Sigmoid colon (tissue), 6 donors: ENCODE measurements at regions not wholly inside any gene's neighbourhood (a gene's known extent, or its start where the extent isn't known, plus 50 kb on each side); places are given as distances from the start of the nearest gene placed in this dataset.

Experiments
- DNase-seq: peaks from one replicate; pipeline ENCODE4 v3.0.0-alpha.2; 2019
- H3K27ac ChIP-seq, 4 donors: fragments of 200-600 bp; sonication (generic); one replicate each; pipeline ENCODE4 v1.5.1; 2016 to 2019; ENCODE audit warnings: mild to moderate bottlenecking in 1 of 4
- H3K27me3 ChIP-seq, 3 donors: fragments of 200-600 bp; sonication (generic); one replicate each; pipeline ENCODE4 v1.5.1; 2019; ENCODE audit warnings: mild to moderate bottlenecking in 1 of 3
- H3K36me3 ChIP-seq, 4 donors: fragments of 200-600 bp; sonication (generic); one replicate each; pipeline ENCODE4 v1.5.1; 2016 to 2019
- H3K4me1 ChIP-seq, 4 donors: fragments of 200-600 bp; sonication (generic); one replicate each; pipeline ENCODE4 v1.5.1; 2017 to 2019
- H3K4me3 ChIP-seq, 4 donors: fragments of 200-600 bp; sonication (generic); one replicate each; pipeline ENCODE4 v1.5.1; 2017 to 2019; ENCODE audit warnings: mild to moderate bottlenecking in 2 of 4, moderate library complexity in 1 of 4
- H3K9me3 ChIP-seq, 4 donors: fragments of 200-600 bp in 3 of 4; sonication (generic) in 3 of 4; one replicate each; pipeline versions ENCODE4 v1.5.1 to v1.6.1; 2013 to 2019
- CTCF ChIP-seq, 4 experiments: fragments of 450-650 bp in 3 of 4; fragments of 200-600 bp in 1 of 4; IDR thresholded peaks; one replicate each; pipeline ENCODE4 v1.5.1; 2016 to 2019; ENCODE audit warnings: antibody characterized with exemption in 4 of 4, mild to moderate bottlenecking in 3 of 4, moderate library complexity in 2 of 4
- EP300 ChIP-seq, 4 donors: sonication (generic); formaldehyde crosslinking; IDR thresholded peaks; one replicate each; pipeline ENCODE4 v1.6.1; 2017; ENCODE audit warnings: antibody characterized with exemption in 4 of 4
- POLR2A ChIP-seq, 2 donors: fragments of 450-650 bp; IDR thresholded peaks; one replicate each; pipeline ENCODE4 v1.6.1; 2016; ENCODE audit warnings: antibody characterized with exemption in 2 of 2, mild to moderate bottlenecking in 2 of 2, moderate library complexity in 2 of 2
- POLR2AphosphoS5 ChIP-seq, 4 donors: sonication (generic); formaldehyde crosslinking; IDR thresholded peaks; one replicate each; pipeline ENCODE4 v1.6.1; 2017; ENCODE audit warnings: antibody characterized with exemption in 4 of 4
- WGBS, 2 donors: extraction: QIAGEN DNeasy Blood & Tissue Kit; methylation state at CpG; one replicate each; pipeline ENCODE4 v1.1.7; 2013; 5-methylcytosine and 5-hydroxymethylcytosine counted together
- intact Hi-C: fragments of 100-400 bp; cut with DNase I; formaldehyde crosslinking; loops from one replicate; pipeline ENCODE4 v1.15.1; 2023
- donor health status: healthy with polysubstance abuse.
- donor health status: healthy.

GRCh38 chr15:72864681-72865080 lies 81.1 kb upstream of the ADPGK start:
- Histone ChIP-seq H3K9me3 (no peaks in the 10 kb centered on the region), H3K27me3 (no peaks in the 10 kb centered on the region), H3K4me1 (peaks cover 0 to 7% (median 3%) of the 10 kb centered on the region in 4 donors), H3K27ac (no peak overlapping the region), H3K36me3 (no peaks in the 10 kb centered on the region), H3K4me3 (no peak overlapping the region)
- 93 to 96% methylated on average over 4 of the region's 4 CpGs for WGBS, 2 donors
- intact Hi-C loops = no loop called here
- DNase-seq = no peak
- TF ChIP-seq CTCF (IDR thresholded peaks at IDR 0.05) = no peak
- TF ChIP-seq POLR2A (IDR thresholded peaks at IDR 0.05) = no peak
- TF ChIP-seq EP300 (IDR thresholded peaks at IDR 0.05) = no peak
- TF ChIP-seq POLR2AphosphoS5 (IDR thresholded peaks at IDR 0.05) = no peak

GRCh38 chr15:72861354-72861910 lies 77.9 kb upstream of the ADPGK start:
- Histone ChIP-seq H3K4me1 (no peaks in the 10 kb centered on the region), H3K27ac (no peak overlapping the region), H3K36me3 (no peaks in the 10 kb centered on the region), H3K9me3 (no peaks in the 10 kb centered on the region), H3K4me3 (no peak overlapping the region), H3K27me3 (no peaks in the 10 kb centered on the region)
- DNase-seq = no peak
- TF ChIP-seq POLR2AphosphoS5 (IDR thresholded peaks at IDR 0.05) (no peak), EP300 (IDR thresholded peaks at IDR 0.05) (no peak), POLR2A (IDR thresholded peaks at IDR 0.05) (no peak), CTCF (IDR thresholded peaks at IDR 0.05) (no peak)
- intact Hi-C loops = no loop called here
- 95 to 97% methylated on average over 2 of the region's 2 CpGs for WGBS, 2 donors

- WGBS, 2 donors = 71 to 82% methylated on average over 9 of the region's 9 CpGs
- no peaks in the 10 kb centered on the region for H3K9me3 ChIP-seq
- DNase-seq = no peak
- intact Hi-C loops = no loop called here
- H3K4me3 ChIP-seq = no peak overlapping the region
- no peak for TF ChIP-seq POLR2AphosphoS5 (IDR thresholded peaks at IDR 0.05)
- TF ChIP-seq POLR2A (IDR thresholded peaks at IDR 0.05) = no peak
- no peak for TF ChIP-seq EP300 (IDR thresholded peaks at IDR 0.05)
- no peak for TF ChIP-seq CTCF (IDR thresholded peaks at IDR 0.05)
- no peaks in the 10 kb centered on the region for H3K36me3 ChIP-seq
- H3K27ac ChIP-seq = no peak overlapping the region
- no peaks in the 10 kb centered on the region for H3K4me1 ChIP-seq
- H3K27me3 ChIP-seq = no peaks in the 10 kb centered on the region
These were observed 76.2 kb upstream of the ADPGK start for GRCh38 chr15:72859757-72860145.

- Histone ChIP-seq H3K9me3 (no peaks in the 10 kb centered on the region), H3K36me3 (no peaks in the 10 kb centered on the region), H3K27ac (no peak overlapping the region), H3K4me3 (no peak overlapping the region), H3K27me3 (no peaks in the 10 kb centered on the region), H3K4me1 (no peaks in the 10 kb centered on the region)
- WGBS, 2 donors = 19 to 66% methylated on average over 10 of the region's 10 CpGs
- intact Hi-C loops = no loop called here
- TF ChIP-seq CTCF (IDR thresholded peaks at IDR 0.05) (no peak), EP300 (IDR thresholded peaks at IDR 0.05) (no peak), POLR2AphosphoS5 (IDR thresholded peaks at IDR 0.05) (no peak), POLR2A (IDR thresholded peaks at IDR 0.05) (no peak)
- no peak for DNase-seq
These were observed 75.6 kb upstream of the ADPGK start for GRCh38 chr15:72859017-72859756.
